ENCODE measurements at regions not wholly inside any gene's neighbourhood (a gene's known extent, or its start where the extent isn't known, plus 50 kb on each side); places are given as distances from the start of the nearest gene placed in this dataset.
"Not testable (repeated sequence)": the region's sequence is repeated elsewhere in the genome, so short reads cannot be mapped to it uniquely, and the experiment has no call there.

- TF ChIP-seq CTCF (IDR thresholded peaks at IDR 0.05) (no peak), ZFX (IDR thresholded peaks at IDR 0.05; ENCODE audit: borderline replicate concordance) (no peak)
- H3K27ac ChIP-seq = no peak overlapping the region
These were observed 191.5 kb downstream of the SEC14L1 start for GRCh38 chr17:77332034-77332971.

- H3K27ac ChIP-seq = no peak overlapping the region
- TF ChIP-seq ZFX (IDR thresholded peaks at IDR 0.05; ENCODE audit: borderline replicate concordance) (no peak), CTCF (IDR thresholded peaks at IDR 0.05) (no peak)
These were observed 192.4 kb downstream of the SEC14L1 start for GRCh38 chr17:77332981-77333685.

- no peak for TF ChIP-seq ZFX (IDR thresholded peaks at IDR 0.05; ENCODE audit: borderline replicate concordance)
- TF ChIP-seq CTCF (IDR thresholded peaks at IDR 0.05) = no peak
- H3K27ac ChIP-seq = no peak overlapping the region
These were observed 196.4 kb downstream of the SEC14L1 start for GRCh38 chr17:77337150-77337549.

- TF ChIP-seq CTCF (IDR thresholded peaks at IDR 0.05) (no peak), ZFX (IDR thresholded peaks at IDR 0.05; ENCODE audit: borderline replicate concordance) (no peak)
- no peak overlapping the region for H3K27ac ChIP-seq
These were observed 200.3 kb downstream of the SEC14L1 start for GRCh38 chr17:77341069-77341541.

- not testable (repeated sequence) for H3K27ac ChIP-seq
These were observed 201.9 kb downstream of the SEC14L1 start for GRCh38 chr17:77342656-77342990.

GRCh38 chr17:77343031-77343800 lies 202.4 kb downstream of the SEC14L1 start:
- TF ChIP-seq ZFX (IDR thresholded peaks at IDR 0.05; ENCODE audit: borderline replicate concordance) (no peak), CTCF (IDR thresholded peaks at IDR 0.05) (no peak)
- no peak overlapping the region for H3K27ac ChIP-seq

GRCh38 chr17:77344038-77344437 lies 203.3 kb downstream of the SEC14L1 start:
- TF ChIP-seq CTCF (IDR thresholded peaks at IDR 0.05) (no peak), ZFX (IDR thresholded peaks at IDR 0.05; ENCODE audit: borderline replicate concordance) (no peak)
- no peak overlapping the region for H3K27ac ChIP-seq

Data from 22Rv1 (cell line).